ENCODE measurements at regions not wholly inside any gene's neighbourhood (a gene's known extent, or its start where the extent isn't known, plus 50 kb on each side); places are given as distances from the start of the nearest gene placed in this dataset.

DNA sequence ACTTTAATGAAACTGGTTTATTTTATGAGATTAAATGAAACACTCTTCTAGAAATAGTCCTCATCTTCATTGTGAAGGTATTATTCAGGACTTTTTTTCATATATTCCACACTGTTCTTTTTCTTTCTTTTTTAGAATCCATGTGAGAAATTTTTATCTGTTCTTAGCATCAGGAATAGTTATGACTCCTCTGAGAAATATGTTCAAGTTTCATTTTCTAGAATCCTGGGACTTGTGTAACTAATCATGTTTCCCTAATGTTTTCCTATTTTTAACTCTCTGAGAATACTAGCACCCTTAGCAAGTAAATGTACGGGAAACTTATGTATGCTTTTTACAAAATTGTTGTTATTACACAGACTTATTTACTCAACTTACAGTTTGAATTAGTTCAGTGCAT, 407.8 kb downstream of the CBLN4 start:
- no peak for DNase-seq (ENCODE audit: low spot score)

DNA sequence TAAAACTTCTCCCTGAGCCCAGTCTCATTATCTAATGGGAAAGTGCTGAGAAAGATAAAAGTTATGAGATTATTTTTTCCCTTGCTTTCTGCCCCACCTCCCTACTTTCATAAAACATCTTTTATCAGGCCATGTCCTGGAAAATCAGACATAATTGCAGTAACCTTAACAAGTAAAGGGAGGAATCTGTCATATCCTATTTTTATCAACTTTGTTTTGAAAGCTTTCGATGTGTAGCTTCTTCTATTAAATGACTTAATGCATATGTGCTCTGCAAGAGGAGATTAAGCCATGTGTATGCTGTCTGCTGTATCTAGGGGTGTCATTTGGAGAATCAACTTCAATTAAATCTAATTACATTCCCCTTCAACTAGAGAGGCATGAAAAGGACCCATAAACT, 408.9 kb downstream of the CBLN4 start:
- no peak for DNase-seq (ENCODE audit: low spot score)

DNA sequence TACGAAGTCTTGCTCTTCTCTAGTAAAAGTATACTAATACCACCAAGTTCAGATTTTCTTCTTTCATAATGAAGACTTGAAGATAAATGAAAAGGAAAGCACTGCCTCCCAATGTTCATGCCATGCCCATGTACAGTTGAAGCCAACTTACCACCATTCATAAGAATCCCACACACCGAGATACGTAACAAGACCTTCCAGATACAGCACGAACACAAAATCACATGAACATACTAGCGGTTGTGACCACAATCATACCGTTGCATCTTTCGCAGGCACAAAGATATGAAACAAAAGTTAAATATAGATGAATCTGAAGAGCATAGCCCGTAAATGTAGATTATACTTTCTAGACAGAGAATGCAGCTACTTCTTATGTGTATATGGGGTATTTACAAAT, 412.5 kb downstream of the CBLN4 start:
- DNase-seq (ENCODE audit: low spot score) = no peak

GRCh38 chr20:55586610-55587009, 418.7 kb downstream of the CBLN4 start:
- DNase-seq (ENCODE audit: low spot score) = no peak

DNA sequence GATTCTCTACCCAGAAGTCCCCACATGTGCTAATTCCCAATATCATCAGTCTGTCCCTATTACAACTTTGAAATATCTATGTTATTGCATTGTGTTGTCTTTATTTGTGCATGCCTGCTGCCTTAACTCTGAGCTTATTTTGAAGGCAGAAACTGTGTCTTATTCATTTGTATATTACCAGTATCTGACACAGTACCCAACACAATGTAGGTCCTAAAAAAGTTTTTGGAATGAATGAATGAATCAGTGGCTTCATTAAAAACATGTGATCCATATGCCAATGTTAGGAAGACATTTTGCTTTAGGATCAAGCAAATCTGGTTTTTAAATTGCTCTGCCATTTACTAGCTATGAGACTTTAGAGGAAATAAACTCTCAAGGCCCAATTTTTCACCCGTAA, 420.4 kb downstream of the CBLN4 start:
- no peak for DNase-seq (ENCODE audit: low spot score)

GRCh38 chr20:55584307-55584706, 421.0 kb downstream of the CBLN4 start:
- DNase-seq (ENCODE audit: low spot score) = no peak

DNA sequence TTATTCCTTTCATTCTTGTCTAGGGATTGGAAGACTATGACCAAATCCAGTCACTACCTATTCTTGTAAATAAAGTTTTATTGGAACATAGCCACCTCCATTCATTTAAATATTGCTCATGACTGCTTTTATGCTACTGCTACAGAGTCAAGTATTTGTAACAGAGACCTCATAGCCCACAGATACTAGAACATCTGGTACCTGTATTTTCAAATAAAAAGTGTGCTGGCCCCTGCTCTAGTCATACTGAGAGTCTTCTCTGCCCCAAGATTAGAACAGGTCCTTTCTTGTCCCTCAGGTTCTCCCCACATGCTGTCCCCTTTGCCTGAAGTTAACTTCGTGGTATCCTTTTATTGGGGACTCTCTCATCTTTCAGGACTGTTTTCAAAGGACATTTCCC, 422.3 kb downstream of the CBLN4 start:
- no peak for DNase-seq (ENCODE audit: low spot score)

GRCh38 chr20:55582498-55582897, 422.8 kb downstream of the CBLN4 start:
- DNase-seq (ENCODE audit: low spot score) = no peak

- DNase-seq (ENCODE audit: low spot score) = no peak
Observed at GRCh38 chr20:55581519-55581918, 423.8 kb downstream of the CBLN4 start.

GRCh38 chr20:55580475-55580874, 424.8 kb downstream of the CBLN4 start:
- no peak for DNase-seq (ENCODE audit: low spot score)

GRCh38 chr20:55579802-55580201, 425.5 kb downstream of the CBLN4 start:
- no peak for DNase-seq (ENCODE audit: low spot score)

DNA sequence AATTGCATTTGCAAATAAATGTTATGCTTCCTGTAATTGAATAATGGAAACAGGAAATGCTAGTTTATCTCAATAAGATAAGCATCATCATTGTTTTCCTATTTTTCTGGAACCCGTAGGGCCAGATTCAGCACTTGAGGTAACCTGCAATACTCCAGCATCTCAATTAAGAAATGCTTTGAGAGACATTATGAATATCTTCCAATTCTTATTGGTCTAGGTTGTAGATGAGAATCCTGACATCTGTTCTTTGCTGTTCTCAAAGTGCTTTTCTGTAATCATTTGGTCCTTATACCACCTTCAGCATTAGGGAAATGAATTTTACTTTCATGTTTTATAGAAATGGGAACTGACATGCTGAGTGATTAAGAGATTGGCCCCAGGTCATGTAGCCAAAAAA, 428.3 kb downstream of the CBLN4 start:
- DNase-seq (ENCODE audit: low spot score) = no peak

DNA sequence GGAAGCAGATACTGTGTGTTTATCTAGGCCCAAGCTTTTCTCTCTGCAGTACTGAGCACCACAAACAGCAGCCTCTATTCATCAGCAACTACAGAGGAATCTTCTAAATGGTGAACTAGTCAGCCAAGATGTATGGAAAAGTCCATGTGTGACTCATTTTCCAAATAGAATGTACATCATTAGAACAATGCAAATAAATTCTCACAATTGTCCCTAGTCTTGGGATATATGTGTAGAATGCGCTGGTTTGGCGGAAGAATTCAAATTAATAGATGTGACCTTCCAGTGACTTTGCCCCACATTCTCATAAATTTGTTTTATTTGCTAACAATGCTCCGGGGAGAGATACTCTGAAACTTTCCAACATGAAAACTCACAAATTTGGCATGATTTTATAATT, 436.2 kb downstream of the CBLN4 start:
- DNase-seq (ENCODE audit: low spot score) = no peak

DNA sequence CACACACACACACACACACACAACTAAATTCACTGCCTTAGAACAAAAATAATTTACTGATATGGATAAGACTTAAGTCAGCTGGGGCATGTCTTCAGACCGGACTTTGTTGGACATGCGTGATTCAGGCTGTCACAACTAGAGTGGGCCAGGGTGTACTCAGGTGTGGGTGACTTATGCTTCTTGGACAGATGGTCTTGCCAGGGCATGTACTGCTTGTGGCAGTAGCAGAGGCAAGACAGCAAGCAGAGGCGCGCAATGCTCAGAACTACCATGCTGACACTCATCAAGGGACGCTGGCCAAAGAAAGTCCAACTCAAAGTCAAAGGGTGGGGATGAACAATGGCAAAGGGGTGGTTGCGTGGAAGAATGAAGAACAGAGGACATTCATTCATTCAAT, 437.5 kb downstream of the CBLN4 start:
- DNase-seq (ENCODE audit: low spot score) = no peak

- DNase-seq (ENCODE audit: low spot score) = no peak
Observed at GRCh38 chr20:55565096-55565773, 440.1 kb downstream of the CBLN4 start.

DNA sequence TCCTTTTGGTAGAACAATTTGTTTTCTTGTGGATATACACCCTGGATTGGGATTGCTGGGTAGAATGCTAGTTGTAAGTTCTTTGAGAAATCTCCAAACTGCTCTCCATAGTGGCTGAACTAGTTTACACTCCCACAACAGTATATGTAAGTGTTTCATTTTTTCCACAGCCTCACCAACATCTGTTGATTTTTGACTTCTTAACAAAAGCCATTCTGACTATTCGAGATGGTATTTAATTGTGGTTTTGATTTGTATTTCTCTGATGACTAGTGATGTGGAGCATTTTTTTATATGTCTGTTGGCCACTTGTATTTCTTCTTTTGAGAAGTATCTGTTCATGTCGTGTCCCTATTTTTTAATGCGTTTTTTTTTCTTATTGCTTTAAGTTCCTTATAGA, 444.1 kb downstream of the CBLN4 start:
- DNase-seq (ENCODE audit: low spot score) = no peak

DNA sequence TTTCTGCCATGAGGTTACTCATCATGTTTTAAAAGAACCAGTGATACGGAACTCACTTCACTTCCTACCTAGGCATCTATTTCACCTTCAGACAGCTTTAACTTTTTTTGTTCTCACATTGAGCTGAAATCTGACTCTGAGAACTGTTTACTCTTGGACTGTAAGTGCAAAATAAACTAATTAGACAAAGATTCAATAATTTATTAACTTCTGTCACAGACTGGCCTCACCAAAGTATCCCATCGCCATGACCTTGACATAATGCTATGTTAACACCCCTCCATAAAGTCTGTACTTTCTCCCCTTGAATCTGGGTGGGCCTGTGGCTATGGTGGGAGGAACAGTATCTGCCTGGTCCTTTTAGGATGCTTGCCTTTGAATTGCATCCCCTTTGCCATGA, 448.1 kb downstream of the CBLN4 start:
- no peak for DNase-seq (ENCODE audit: low spot score)

- DNase-seq (ENCODE audit: low spot score) = no peak
Observed at GRCh38 chr20:55555075-55555650, 450.2 kb downstream of the CBLN4 start.

DNA sequence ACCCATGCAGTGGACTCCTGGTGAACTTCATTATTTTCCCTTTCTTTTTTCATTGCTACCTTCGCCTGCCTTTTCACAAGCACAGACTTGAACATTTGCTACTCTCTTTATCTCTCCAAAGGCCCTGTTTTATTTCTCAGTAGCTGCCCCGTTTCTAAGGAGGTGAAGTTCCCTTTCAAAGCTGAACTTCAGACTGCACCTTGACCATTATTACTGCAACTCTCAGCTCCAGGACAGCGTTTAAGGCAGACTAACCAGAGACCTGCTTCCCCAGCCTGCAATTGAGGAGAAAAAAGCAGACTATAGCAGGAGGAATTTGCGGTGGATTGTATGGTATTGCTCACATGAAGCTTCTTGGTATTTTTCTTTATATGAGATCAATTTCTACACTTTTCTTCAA, 460.7 kb downstream of the CBLN4 start:
- no peak for DNase-seq (ENCODE audit: low spot score)

- DNase-seq (ENCODE audit: low spot score) = no peak
Observed at GRCh38 chr20:55540486-55540885, 464.8 kb downstream of the CBLN4 start.

- DNase-seq (ENCODE audit: low spot score) = no peak
Observed at GRCh38 chr20:55540013-55540412, 465.3 kb downstream of the CBLN4 start.

DNA sequence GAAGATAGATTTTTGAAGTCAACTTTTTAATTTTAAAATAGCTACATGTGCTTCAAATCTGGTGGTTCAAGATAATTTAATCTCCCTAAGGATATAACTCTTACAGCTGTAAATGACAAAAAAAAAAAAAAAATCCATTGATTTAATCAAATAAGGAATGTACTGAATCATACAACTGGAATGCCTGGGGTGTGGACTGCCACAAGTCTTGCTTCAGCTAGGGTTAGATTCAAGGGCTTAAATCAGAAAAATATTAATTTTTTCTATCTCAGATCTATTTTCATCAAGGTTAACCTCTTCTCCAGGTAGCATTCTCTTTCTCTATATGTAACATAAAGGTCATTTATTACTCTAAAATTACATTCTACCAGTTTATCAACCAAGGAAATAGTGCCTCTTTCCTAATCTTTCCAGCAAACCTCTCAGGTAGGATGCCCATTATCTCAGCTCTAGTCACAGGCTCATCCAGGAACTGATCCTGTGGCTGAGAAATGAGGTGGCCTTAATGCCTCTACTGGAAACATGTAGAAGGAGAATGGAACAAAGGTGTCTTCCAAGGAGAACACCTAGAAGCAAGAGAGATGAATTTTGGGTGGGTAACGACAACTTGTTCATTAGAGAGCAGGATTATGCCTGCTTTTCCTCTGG, 466.9 kb downstream of the CBLN4 start:
- DNase-seq (ENCODE audit: low spot score) = no peak

DNA sequence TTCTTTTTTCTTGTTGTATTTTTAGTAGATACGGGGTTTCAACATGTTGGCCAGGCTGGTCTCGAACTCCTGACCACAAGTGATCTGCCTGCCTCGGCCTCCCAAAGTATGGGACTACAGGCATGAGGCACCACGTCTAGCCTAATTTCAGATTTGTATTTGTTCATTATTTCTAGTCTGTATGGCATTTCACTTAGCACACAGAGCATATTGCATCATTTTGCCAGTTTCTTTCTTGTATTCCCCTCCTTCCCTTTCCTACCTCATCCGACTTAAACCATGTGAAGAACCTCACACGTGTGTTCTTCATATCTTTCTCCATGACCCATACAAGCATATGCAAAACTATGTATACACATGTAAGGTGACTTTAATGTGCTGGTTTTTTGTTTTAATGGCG, 470.0 kb downstream of the CBLN4 start:
- no peak for DNase-seq (ENCODE audit: low spot score)

DNA sequence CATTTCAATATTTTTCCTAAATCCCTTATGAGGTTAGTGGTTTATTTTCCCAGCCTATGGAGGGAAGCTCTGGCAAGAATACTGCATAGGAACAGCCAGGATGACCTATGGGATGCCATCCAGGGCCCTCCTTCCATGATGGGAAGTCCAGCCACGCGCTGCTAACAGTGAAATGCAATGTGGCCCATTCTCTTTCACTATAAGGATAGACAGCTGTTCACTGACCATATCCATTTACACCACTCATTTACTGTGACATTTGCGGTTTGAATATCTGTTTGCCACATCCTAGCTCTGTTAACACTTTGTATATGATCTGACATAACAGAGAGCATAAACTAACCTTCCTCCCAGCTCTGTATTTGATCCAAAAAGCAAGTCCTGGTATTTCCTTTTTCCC, 471.7 kb downstream of the CBLN4 start:
- DNase-seq (ENCODE audit: low spot score) = no peak
